ENCODE measurements at regions not wholly inside any gene's neighbourhood (a gene's known extent, or its start where the extent isn't known, plus 50 kb on each side); places are given as distances from the start of the nearest gene placed in this dataset.

DNA sequence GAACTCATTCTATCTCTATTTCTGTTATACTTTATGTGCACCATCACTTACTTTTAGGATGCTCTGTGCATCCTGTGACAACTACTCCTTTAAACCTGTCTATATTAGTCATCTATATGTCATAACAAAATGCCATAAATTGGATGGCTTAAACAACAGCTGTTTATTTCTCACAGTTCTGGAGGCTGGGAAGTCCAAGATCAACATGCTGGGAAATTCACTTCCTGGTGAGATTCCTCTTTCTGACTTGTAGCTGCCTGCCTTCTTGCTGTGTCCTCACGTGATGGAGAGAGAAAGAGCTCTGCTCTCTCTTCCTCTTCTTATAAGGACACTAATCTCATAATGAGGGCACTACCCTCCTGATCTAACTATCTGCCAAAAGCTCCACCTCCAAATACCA, 62.3 kb upstream of the RCOR3 start:
- TF ChIP-seq YY2 (tag by site-specific recombination; IDR thresholded peaks at IDR 0.05) = no peak
- TF ChIP-seq CTCF (tag by site-specific recombination; IDR thresholded peaks at IDR 0.05) = no peak
- TF ChIP-seq ZFP37 (tag by site-specific recombination; IDR thresholded peaks at IDR 0.05) = no peak
- TF ChIP-seq FEZF1 (tag by site-specific recombination; IDR thresholded peaks at IDR 0.05) = no peak
- TF ChIP-seq ZNF391 (tag by site-specific recombination; IDR thresholded peaks at IDR 0.05; ENCODE audit: borderline replicate concordance, low read depth) = no peak
- no peak for TF ChIP-seq ZNF146 (tag by site-specific recombination; IDR thresholded peaks at IDR 0.05)
- no peak for TF ChIP-seq YY1 (tag by site-specific recombination; IDR thresholded peaks at IDR 0.05)
- no peak for TF ChIP-seq ZNF138 (tag by site-specific recombination; IDR thresholded peaks at IDR 0.05; ENCODE audit: borderline replicate concordance)
